Astrocyte (in vitro differentiated cells and primary cell): ENCODE measurements at regions not wholly inside any gene's neighbourhood (a gene's known extent, or its start where the extent isn't known, plus 50 kb on each side); places are given as distances from the start of the nearest gene placed in this dataset.

ENCODE experiments used
- EZH2 ChIP-seq: IDR thresholded peaks from 2 replicates; pipeline ENCODE4 v1.6.1; 2012; ENCODE audit warnings: mild to moderate bottlenecking, low read length, inconsistent platforms; ENCODE audit not compliant: insufficient read depth
- TF ChIP-seq, protein P1 (sequence below): IDR thresholded peaks from 2 replicates; pipeline ENCODE4 v1.5.1; 2011; ENCODE audit warnings: low read depth, mild to moderate bottlenecking, inconsistent platforms, low read length, moderate library complexity; ENCODE audit not compliant: insufficient read depth

DNA sequence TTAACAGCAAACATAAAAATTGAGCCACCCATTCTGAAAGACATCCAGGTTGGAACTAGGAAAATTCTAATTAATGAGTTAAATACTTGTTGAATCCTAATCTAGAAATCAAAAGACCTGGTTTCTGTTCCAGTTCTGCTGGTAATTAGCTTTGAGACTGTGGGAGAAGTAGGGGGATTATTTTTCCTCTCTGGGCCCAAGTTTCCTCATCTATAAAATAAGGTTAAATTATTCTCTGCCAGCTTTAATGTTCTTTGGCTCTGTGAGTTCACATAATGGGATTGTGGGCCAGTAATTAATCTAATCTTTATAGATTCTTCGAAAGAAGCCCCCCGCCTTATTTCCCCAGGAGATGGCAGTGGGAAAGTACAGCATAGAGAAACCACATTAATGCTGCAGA lies 104.6 kb downstream of the ENC1 start:
- TF ChIP-seq, protein P1, sequence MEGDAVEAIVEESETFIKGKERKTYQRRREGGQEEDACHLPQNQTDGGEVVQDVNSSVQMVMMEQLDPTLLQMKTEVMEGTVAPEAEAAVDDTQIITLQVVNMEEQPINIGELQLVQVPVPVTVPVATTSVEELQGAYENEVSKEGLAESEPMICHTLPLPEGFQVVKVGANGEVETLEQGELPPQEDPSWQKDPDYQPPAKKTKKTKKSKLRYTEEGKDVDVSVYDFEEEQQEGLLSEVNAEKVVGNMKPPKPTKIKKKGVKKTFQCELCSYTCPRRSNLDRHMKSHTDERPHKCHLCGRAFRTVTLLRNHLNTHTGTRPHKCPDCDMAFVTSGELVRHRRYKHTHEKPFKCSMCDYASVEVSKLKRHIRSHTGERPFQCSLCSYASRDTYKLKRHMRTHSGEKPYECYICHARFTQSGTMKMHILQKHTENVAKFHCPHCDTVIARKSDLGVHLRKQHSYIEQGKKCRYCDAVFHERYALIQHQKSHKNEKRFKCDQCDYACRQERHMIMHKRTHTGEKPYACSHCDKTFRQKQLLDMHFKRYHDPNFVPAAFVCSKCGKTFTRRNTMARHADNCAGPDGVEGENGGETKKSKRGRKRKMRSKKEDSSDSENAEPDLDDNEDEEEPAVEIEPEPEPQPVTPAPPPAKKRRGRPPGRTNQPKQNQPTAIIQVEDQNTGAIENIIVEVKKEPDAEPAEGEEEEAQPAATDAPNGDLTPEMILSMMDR, result no peak
- TF ChIP-seq EZH2, result no peak
